GM12892 (cell line): ENCODE measurements at regions not wholly inside any gene's neighbourhood (a gene's known extent, or its start where the extent isn't known, plus 50 kb on each side); places are given as distances from the start of the nearest gene placed in this dataset.

Source experiments
- POLR2A ChIP-seq: IDR thresholded peaks from 2 replicates; pipeline ENCODE4 v1.6.1; 2011; ENCODE audit warnings: low read depth, low read length, control low read depth
- POLR2AphosphoS5 ChIP-seq: IDR thresholded peaks from 2 replicates; pipeline ENCODE4 v1.6.1; 2011; ENCODE audit warnings: low read depth, low read length, control low read depth
- TAF1 ChIP-seq: IDR thresholded peaks from 2 replicates; pipeline ENCODE4 v1.6.1; 2011; ENCODE audit warnings: low read depth, mild to moderate bottlenecking, control low read depth, low read length, borderline replicate concordance

DNA sequence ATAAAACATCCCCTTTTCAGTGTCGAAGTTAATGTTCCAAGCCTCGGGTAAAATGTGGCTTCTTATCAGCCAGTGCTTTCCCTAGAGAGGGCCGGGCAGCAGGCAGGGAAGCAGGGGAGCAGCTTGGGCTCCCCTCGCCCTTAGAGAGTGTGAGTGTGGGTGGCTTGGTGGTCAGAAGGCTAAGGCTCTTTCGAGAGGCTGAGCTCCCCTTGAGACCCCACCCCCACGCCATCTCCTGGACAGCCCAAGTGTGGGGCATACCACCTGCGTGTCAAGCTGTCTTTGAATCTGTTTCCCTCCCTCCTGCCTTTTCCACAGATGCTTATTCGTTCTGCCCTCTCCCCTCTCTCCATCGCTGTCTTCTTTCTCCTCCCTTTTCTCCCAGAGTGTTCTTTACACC lies 95.1 kb upstream of the FOXP4 start:
- TF ChIP-seq POLR2A (no peak), POLR2AphosphoS5 (no peak), TAF1 (no peak)
